Adrenal gland (tissue), 9 donors: ENCODE measurements at regions not wholly inside any gene's neighbourhood (a gene's known extent, or its start where the extent isn't known, plus 50 kb on each side); places are given as distances from the start of the nearest gene placed in this dataset.

Experiments
- DNase-seq, 7 donors: peaks; one replicate each; pipeline ENCODE4 v3.0.0-alpha.2; 2019 to 2020
- H3K27ac ChIP-seq, 5 donors: fragments of 200-600 bp; sonication (generic) in 4 of 5; 1 replicate in 3 of 5; 2 replicates in 2 of 5; pipeline versions ENCODE4 v1.5.1 to v1.8.0; 2016 to 2020; ENCODE audit warnings: mild to moderate bottlenecking in 1 of 5
- H3K27me3 ChIP-seq: fragments of 200-600 bp; 2 replicates; pipeline ENCODE4 v1.8.0; 2021
- H3K36me3 ChIP-seq, 2 donors: fragments of 200-600 bp; replicated peaks in 1 of 2; 1 replicate in 1 of 2; 2 replicates in 1 of 2; pipeline versions ENCODE4 v1.5.1 to v1.8.0; 2018 to 2022
- H3K4me1 ChIP-seq, 2 donors: fragments of 200-600 bp; replicated peaks in 1 of 2; 1 replicate in 1 of 2; 2 replicates in 1 of 2; pipeline versions ENCODE4 v1.5.1 to v1.8.0; 2018 to 2021
- H3K4me3 ChIP-seq, 4 donors: fragments of 200-600 bp; sonication (generic) in 3 of 4; one replicate each; pipeline ENCODE4 v1.5.1; 2016 to 2018
- H3K9me3 ChIP-seq, 3 donors: fragments of 200-600 bp; sonication (generic) in 1 of 3; replicated peaks in 1 of 3; 1 replicate in 2 of 3; 2 replicates in 1 of 3; pipeline versions ENCODE4 v1.5.1 to v1.8.0; 2016 to 2021
- CTCF ChIP-seq, 6 experiments: fragments of 450-650 bp in 4 of 6; fragments of 200-600 bp in 2 of 6; sonication (generic) in 1 of 6; IDR thresholded peaks; 1 replicate in 5 of 6; 2 replicates in 1 of 6; pipeline versions ENCODE4 v1.5.1 to v1.8.0; 2016 to 2021; ENCODE audit warnings: antibody characterized with exemption in 6 of 6, mild to moderate bottlenecking in 2 of 6, moderate library complexity in 1 of 6
- POLR2A ChIP-seq, 2 donors: fragments of 450-650 bp; IDR thresholded peaks; one replicate each; pipeline ENCODE4 v1.6.1; 2017; ENCODE audit warnings: antibody characterized with exemption in 2 of 2, mild to moderate bottlenecking in 2 of 2, moderate library complexity in 1 of 2
- WGBS, 4 donors: extraction: QIAGEN DNeasy Blood & Tissue Kit in 2 of 4; methylation state at CpG; one replicate each; pipeline versions ENCODE4 v1.1.5 to v1.1.7; 2013 to 2017; 5-methylcytosine and 5-hydroxymethylcytosine counted together
- intact Hi-C, 2 donors: fragments of 100-400 bp; cut with DNase I; formaldehyde crosslinking; loops; one replicate each; pipeline versions ENCODE4 v1.14.1 to v1.15.0; 2022 to 2023
- donor health status: healthy with polysubstance abuse.
- donor health status: Bipolar disorder and iron deficiency.
- donor health status: DM: yes; HTN: yes; CAD: no.
- donor health status: DM: no; HTN: no; CAD: no.
- donor health status: DM: no; HTN: no; CAD: no.

DNA sequence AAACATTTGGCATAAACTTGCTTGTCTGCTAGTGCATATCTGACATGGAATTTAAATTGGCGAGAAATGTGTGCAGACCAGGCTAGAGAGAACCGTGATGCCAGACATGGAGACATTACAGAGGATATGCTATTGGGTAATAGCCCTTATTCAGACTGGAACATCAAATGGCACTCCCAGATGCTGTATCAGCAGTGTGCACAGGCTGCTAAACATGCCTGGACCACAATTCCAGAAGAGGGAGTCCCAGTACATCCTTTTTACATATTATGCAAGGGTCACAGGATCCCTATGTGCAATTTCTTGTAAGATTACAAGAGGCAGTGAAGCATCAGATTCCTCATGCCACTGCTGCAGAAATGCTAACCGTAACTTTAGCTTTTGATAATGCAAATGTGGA lies 354.5 kb upstream of the FOXG1 start:
- 53 to 85% (median 74%) methylated on average over 3 of the region's 3 CpGs for WGBS, 4 donors
- no peak overlapping the region for H3K4me3 ChIP-seq
- DNase-seq: no peak
- intact Hi-C loops: no loop called here
- H3K4me1 ChIP-seq: no peaks in the 10 kb centered on the region
- no peaks in the 10 kb centered on the region for H3K27me3 ChIP-seq
- no peaks in the 10 kb centered on the region for H3K9me3 ChIP-seq
- no peaks in the 10 kb centered on the region for H3K36me3 ChIP-seq
- TF ChIP-seq CTCF (IDR thresholded peaks at IDR 0.05) (no peak), POLR2A (IDR thresholded peaks at IDR 0.05) (no peak)
- no peak overlapping the region for H3K27ac ChIP-seq

- intact Hi-C loops: no loop called here
Observed at GRCh38 chr14:28426960-28427359, 339.6 kb upstream of the FOXG1 start.

DNA sequence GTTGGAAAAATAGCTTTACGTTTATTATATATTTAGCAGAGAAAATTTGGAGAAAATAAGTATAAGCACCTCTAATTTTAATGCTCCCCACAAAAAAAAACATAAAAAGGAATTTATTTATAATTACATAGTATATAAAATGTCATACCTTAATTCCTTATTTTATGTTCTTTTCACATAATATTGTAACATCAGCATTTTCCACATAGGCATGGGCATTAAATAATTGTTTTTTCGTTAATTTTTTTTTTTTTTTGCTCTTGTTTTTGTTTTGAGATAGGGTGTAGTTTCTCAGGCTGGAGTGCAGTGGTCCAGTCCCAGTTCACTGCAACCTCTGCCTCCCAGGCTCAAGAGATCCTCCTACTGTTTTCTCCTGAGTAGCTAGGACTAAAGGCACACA lies 329.8 kb upstream of the FOXG1 start:
- intact Hi-C loops: no loop called here
- WGBS, 4 donors: 50 to 63% (median 58%) methylated on average over 2 of the region's 2 CpGs

More at GRCh38 chr14:28426960-28427359, 339.6 kb upstream of the FOXG1 start:
- H3K9me3 ChIP-seq: no peaks in the 10 kb centered on the region
- TF ChIP-seq POLR2A (IDR thresholded peaks at IDR 0.05) (no peak), CTCF (IDR thresholded peaks at IDR 0.05) (no peak)
- no peaks in the 10 kb centered on the region for H3K36me3 ChIP-seq
- DNase-seq: no peak
- no peaks in the 10 kb centered on the region for H3K4me1 ChIP-seq
- H3K27me3 ChIP-seq: no peaks in the 10 kb centered on the region
- no peak overlapping the region for H3K27ac ChIP-seq
- no peak overlapping the region for H3K4me3 ChIP-seq

DNA sequence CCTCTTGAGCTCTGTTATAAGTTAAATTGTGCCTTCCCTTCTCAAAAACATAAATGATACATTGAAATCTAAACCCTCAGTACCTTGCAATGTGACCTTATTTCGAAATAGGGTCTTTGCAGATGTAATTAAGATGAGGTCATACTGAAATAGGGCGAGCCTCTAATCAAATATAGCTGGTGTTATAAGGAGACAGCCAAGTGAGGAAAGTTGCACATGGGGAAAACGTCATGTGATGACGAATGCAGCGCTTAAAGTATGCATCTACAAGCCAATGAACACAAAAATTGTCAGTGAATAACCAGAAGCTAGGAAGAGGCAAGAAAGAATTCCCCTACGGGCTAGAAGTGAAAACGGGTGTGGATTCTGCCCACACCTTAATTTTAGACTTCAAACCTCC lies 305.2 kb upstream of the FOXG1 start:
- intact Hi-C loops: no loop called here
- Histone ChIP-seq H3K4me1 (no peaks in the 10 kb centered on the region), H3K36me3 (no peaks in the 10 kb centered on the region), H3K27me3 (no peaks in the 10 kb centered on the region), H3K9me3 (no peaks in the 10 kb centered on the region), H3K27ac (no peak overlapping the region), H3K4me3 (no peak overlapping the region)
- TF ChIP-seq CTCF (IDR thresholded peaks at IDR 0.05) (no peak), POLR2A (IDR thresholded peaks at IDR 0.05) (no peak)
- WGBS, 4 donors: 48 to 65% (median 55%) methylated on average over 7 of the region's 7 CpGs
- DNase-seq: no peak

More for the DNA sequence above, 329.8 kb upstream of the FOXG1 start:
- H3K27ac ChIP-seq: no peak overlapping the region
- TF ChIP-seq POLR2A (IDR thresholded peaks at IDR 0.05): no peak
- TF ChIP-seq CTCF (IDR thresholded peaks at IDR 0.05): no peak
- H3K9me3 ChIP-seq: peaks cover 0 to 7% (median 0%) of the 10 kb centered on the region in 3 donors
- H3K4me3 ChIP-seq: no peak overlapping the region
- H3K4me1 ChIP-seq: no peaks in the 10 kb centered on the region
- H3K36me3 ChIP-seq: no peaks in the 10 kb centered on the region
- H3K27me3 ChIP-seq: no peaks in the 10 kb centered on the region
- no peak for DNase-seq
